Activated T-helper 17 cell treated with anti-CD3 and anti-CD28 coated beads, Interleukin-2, amount 50 U/mL, for 72 hours (primary cell): ENCODE measurements at regions not wholly inside any gene's neighbourhood (a gene's known extent, or its start where the extent isn't known, plus 50 kb on each side); places are given as distances from the start of the nearest gene placed in this dataset.

Source experiments
- ATAC-seq: fragments of 150-1000 bp; cut with Tn5 transposase; replicated peaks from 2 replicates; pipeline ENCODE4 v1.10.0; 2021; ENCODE audit warnings: mild to moderate bottlenecking, moderate library complexity
- H3K27ac Mint-ChIP-seq: one replicate; pipeline ENCODE4 v1.8.0; 2022; ENCODE audit warnings: mixed read lengths
- H3K27me3 Mint-ChIP-seq: one replicate; pipeline ENCODE4 v1.8.0; 2022; ENCODE audit warnings: mixed read lengths
- H3K36me3 Mint-ChIP-seq: one replicate; pipeline ENCODE4 v1.8.0; 2022; ENCODE audit warnings: low read depth, mild to moderate bottlenecking, mixed read lengths
- H3K4me1 Mint-ChIP-seq: one replicate; pipeline ENCODE4 v1.8.0; 2022; ENCODE audit warnings: mixed read lengths
- H3K4me3 Mint-ChIP-seq: one replicate; pipeline ENCODE4 v1.8.0; 2022; ENCODE audit warnings: mild to moderate bottlenecking, mixed read lengths
- H3K9me3 Mint-ChIP-seq: one replicate; pipeline ENCODE4 v1.8.0; 2022; ENCODE audit warnings: mixed read lengths

- Mint-ChIP-seq H3K4me3 (peak overlapping the region; percentile 38), H3K4me1 (peaks cover 73% of the 10 kb centered on the region), H3K27me3 (no peaks in the 10 kb centered on the region), H3K27ac (peak overlapping the region; percentile 73), H3K9me3 (peaks cover 7% of the 10 kb centered on the region), H3K36me3 (peaks cover 46% of the 10 kb centered on the region)
- no peak for ATAC-seq
These were observed 134.6 kb upstream of the NEDD9 start for GRCh38 chr6:11366934-11367637.

- peaks cover 6% of the 10 kb centered on the region for H3K9me3 Mint-ChIP-seq
- H3K36me3 Mint-ChIP-seq = peaks cover 47% of the 10 kb centered on the region
- H3K27ac Mint-ChIP-seq = peak overlapping the region; percentile 73
- peaks cover 78% of the 10 kb centered on the region for H3K4me1 Mint-ChIP-seq
- peak; percentile 70 for ATAC-seq
- H3K4me3 Mint-ChIP-seq = peak overlapping the region; percentile 38
- no peaks in the 10 kb centered on the region for H3K27me3 Mint-ChIP-seq
These were observed 133.9 kb upstream of the NEDD9 start for GRCh38 chr6:11366183-11366933.

GRCh38 chr6:11364971-11365397 is 132.5 kb upstream of the NEDD9 start:
- Mint-ChIP-seq H3K36me3 (peaks cover 57% of the 10 kb centered on the region), H3K9me3 (peaks cover 11% of the 10 kb centered on the region), H3K27ac (peak overlapping the region; percentile 73), H3K4me3 (peak overlapping the region; percentile 38), H3K4me1 (peaks cover 84% of the 10 kb centered on the region), H3K27me3 (no peaks in the 10 kb centered on the region)
- no peak for ATAC-seq

GRCh38 chr6:11363881-11364576 is 131.6 kb upstream of the NEDD9 start:
- H3K4me1 Mint-ChIP-seq = peaks cover 86% of the 10 kb centered on the region
- peaks cover 65% of the 10 kb centered on the region for H3K36me3 Mint-ChIP-seq
- H3K27me3 Mint-ChIP-seq = no peaks in the 10 kb centered on the region
- H3K27ac Mint-ChIP-seq = peak overlapping the region; percentile 73
- peak; percentile 80 for ATAC-seq
- peaks cover 13% of the 10 kb centered on the region for H3K9me3 Mint-ChIP-seq
- peak overlapping the region; percentile 38 for H3K4me3 Mint-ChIP-seq

- H3K27me3 Mint-ChIP-seq = no peaks in the 10 kb centered on the region
- H3K9me3 Mint-ChIP-seq = peaks cover 13% of the 10 kb centered on the region
- H3K36me3 Mint-ChIP-seq = peaks cover 77% of the 10 kb centered on the region
- peaks cover 80% of the 10 kb centered on the region for H3K4me1 Mint-ChIP-seq
- peak overlapping the region; percentile 38 for H3K4me3 Mint-ChIP-seq
- peak; percentile 16 for ATAC-seq
- H3K27ac Mint-ChIP-seq = peak overlapping the region; percentile 55
These were observed 130.1 kb upstream of the NEDD9 start for GRCh38 chr6:11362564-11362963.

- peaks cover 74% of the 10 kb centered on the region for H3K4me1 Mint-ChIP-seq
- peak overlapping the region; percentile 38 for H3K4me3 Mint-ChIP-seq
- no peaks in the 10 kb centered on the region for H3K27me3 Mint-ChIP-seq
- no peak overlapping the region for H3K27ac Mint-ChIP-seq
- H3K9me3 Mint-ChIP-seq = peaks cover 13% of the 10 kb centered on the region
- ATAC-seq = no peak
- peaks cover 75% of the 10 kb centered on the region for H3K36me3 Mint-ChIP-seq
These were observed 126.7 kb upstream of the NEDD9 start for GRCh38 chr6:11358904-11359830.

GRCh38 chr6:11357285-11357684 is 124.8 kb upstream of the NEDD9 start:
- peak overlapping the region; percentile 72 for H3K4me3 Mint-ChIP-seq
- H3K27ac Mint-ChIP-seq = peak overlapping the region; percentile 72
- ATAC-seq = no peak
- peaks cover 11% of the 10 kb centered on the region for H3K9me3 Mint-ChIP-seq
- H3K4me1 Mint-ChIP-seq = peaks cover 78% of the 10 kb centered on the region
- peaks cover 75% of the 10 kb centered on the region for H3K36me3 Mint-ChIP-seq
- H3K27me3 Mint-ChIP-seq = no peaks in the 10 kb centered on the region

- peaks cover 76% of the 10 kb centered on the region for H3K36me3 Mint-ChIP-seq
- no peak for ATAC-seq
- no peaks in the 10 kb centered on the region for H3K27me3 Mint-ChIP-seq
- peaks cover 10% of the 10 kb centered on the region for H3K9me3 Mint-ChIP-seq
- H3K4me3 Mint-ChIP-seq = peak overlapping the region; percentile 72
- peak overlapping the region; percentile 72 for H3K27ac Mint-ChIP-seq
- H3K4me1 Mint-ChIP-seq = peaks cover 76% of the 10 kb centered on the region
These were observed 124.1 kb upstream of the NEDD9 start for GRCh38 chr6:11356404-11357155.

GRCh38 chr6:11353921-11354389 is 121.5 kb upstream of the NEDD9 start:
- ATAC-seq = peak; percentile 88
- peaks cover 7% of the 10 kb centered on the region for H3K9me3 Mint-ChIP-seq
- peaks cover 71% of the 10 kb centered on the region for H3K4me1 Mint-ChIP-seq
- H3K27ac Mint-ChIP-seq = peak overlapping the region; percentile 89
- H3K36me3 Mint-ChIP-seq = peaks cover 75% of the 10 kb centered on the region
- H3K4me3 Mint-ChIP-seq = peak overlapping the region; percentile 72
- H3K27me3 Mint-ChIP-seq = no peaks in the 10 kb centered on the region

GRCh38 chr6:11350294-11350693 is 117.8 kb upstream of the NEDD9 start:
- no peaks in the 10 kb centered on the region for H3K27me3 Mint-ChIP-seq
- peaks cover 56% of the 10 kb centered on the region for H3K36me3 Mint-ChIP-seq
- H3K4me3 Mint-ChIP-seq = peak overlapping the region; percentile 8
- no peak for ATAC-seq
- peaks cover 7% of the 10 kb centered on the region for H3K9me3 Mint-ChIP-seq
- peak overlapping the region; percentile 44 for H3K27ac Mint-ChIP-seq
- H3K4me1 Mint-ChIP-seq = peaks cover 69% of the 10 kb centered on the region

GRCh38 chr6:11349880-11350279 is 117.4 kb upstream of the NEDD9 start:
- peaks cover 4% of the 10 kb centered on the region for H3K9me3 Mint-ChIP-seq
- H3K36me3 Mint-ChIP-seq = peaks cover 55% of the 10 kb centered on the region
- peak overlapping the region; percentile 8 for H3K4me3 Mint-ChIP-seq
- H3K27ac Mint-ChIP-seq = no peak overlapping the region
- H3K4me1 Mint-ChIP-seq = peaks cover 69% of the 10 kb centered on the region
- H3K27me3 Mint-ChIP-seq = no peaks in the 10 kb centered on the region
- no peak for ATAC-seq

- H3K27me3 Mint-ChIP-seq = no peaks in the 10 kb centered on the region
- H3K9me3 Mint-ChIP-seq = peaks cover 4% of the 10 kb centered on the region
- peak overlapping the region; percentile 18 for H3K27ac Mint-ChIP-seq
- H3K4me3 Mint-ChIP-seq = no peak overlapping the region
- peaks cover 60% of the 10 kb centered on the region for H3K4me1 Mint-ChIP-seq
- ATAC-seq = no peak
- H3K36me3 Mint-ChIP-seq = peaks cover 54% of the 10 kb centered on the region
These were observed 114.0 kb upstream of the NEDD9 start for GRCh38 chr6:11346516-11346915.

GRCh38 chr6:11345536-11345935 is 113.1 kb upstream of the NEDD9 start:
- Mint-ChIP-seq H3K27ac (no peak overlapping the region), H3K36me3 (peaks cover 55% of the 10 kb centered on the region), H3K4me1 (peaks cover 59% of the 10 kb centered on the region), H3K4me3 (no peak overlapping the region), H3K27me3 (no peaks in the 10 kb centered on the region), H3K9me3 (peaks cover 4% of the 10 kb centered on the region)
- ATAC-seq = no peak
